H9 (cell line): ENCODE measurements at regions not wholly inside any gene's neighbourhood (a gene's known extent, or its start where the extent isn't known, plus 50 kb on each side); places are given as distances from the start of the nearest gene placed in this dataset.

Experiments used
- DNase-seq: peaks from one replicate; pipeline ENCODE4 v3.0.0-alpha.2; 2017
- H2AFZ ChIP-seq: one replicate; pipeline ENCODE4 v1.6.1; 2013; ENCODE audit warnings: mild to moderate bottlenecking, low read length, control low read depth, moderate library complexity
- H2AK5ac ChIP-seq: 2 replicates; pipeline ENCODE4 v1.6.1; 2013; ENCODE audit warnings: low read length, control low read depth, mixed read lengths; ENCODE audit not compliant: insufficient read length
- H2BK120ac ChIP-seq: one replicate; pipeline ENCODE4 v1.6.1; 2013; ENCODE audit warnings: low read depth, mild to moderate bottlenecking, low read length, control low read depth, inconsistent platforms; ENCODE audit not compliant: poor library complexity, severe bottlenecking
- H2BK12ac ChIP-seq: 2 replicates; pipeline ENCODE4 v1.6.1; 2013; ENCODE audit warnings: low read length, control low read depth, mixed read lengths, low read depth; ENCODE audit not compliant: insufficient read length
- H2BK15ac ChIP-seq: 2 replicates; pipeline ENCODE4 v1.6.1; 2013; ENCODE audit warnings: low read depth, low read length, control low read depth
- H2BK20ac ChIP-seq: one replicate; pipeline ENCODE4 v1.6.1; 2013; ENCODE audit warnings: low read depth, mild to moderate bottlenecking, low read length, control low read depth, inconsistent platforms; ENCODE audit not compliant: poor library complexity, severe bottlenecking
- H2BK5ac ChIP-seq: 2 replicates; pipeline ENCODE4 v1.6.1; 2013; ENCODE audit warnings: low read length, control low read depth, mixed read lengths; ENCODE audit not compliant: insufficient read length
- H3K14ac ChIP-seq: 2 replicates; pipeline ENCODE4 v1.6.1; 2013; ENCODE audit warnings: low read length, control low read depth; ENCODE audit not compliant: insufficient read depth
- H3K18ac ChIP-seq: 2 replicates; pipeline ENCODE4 v1.6.1; 2013; ENCODE audit warnings: low read depth, mild to moderate bottlenecking, mixed read lengths, low read length, control low read depth; ENCODE audit not compliant: insufficient read length
- H3K23ac ChIP-seq: 2 replicates; pipeline ENCODE4 v1.6.1; 2013; ENCODE audit warnings: low read length, control low read depth, mixed read lengths, low read depth; ENCODE audit not compliant: insufficient read length
- H3K23me2 ChIP-seq: 2 replicates; pipeline ENCODE4 v1.6.1; 2013; ENCODE audit warnings: low read depth, mild to moderate bottlenecking, mixed read lengths, low read length, control low read depth; ENCODE audit not compliant: insufficient read length, poor library complexity, severe bottlenecking
- H3K27ac ChIP-seq: 2 replicates; pipeline ENCODE4 v1.5.1; 2013; ENCODE audit warnings: low read length, control low read depth, mixed read lengths, low read depth; ENCODE audit not compliant: insufficient read length
- H3K27me3 ChIP-seq: 2 replicates; pipeline ENCODE4 v1.6.1; 2013; ENCODE audit warnings: low read length, control low read depth, inconsistent platforms; ENCODE audit not compliant: insufficient read depth
- H3K4ac ChIP-seq: 2 replicates; pipeline ENCODE4 v1.6.1; 2013; ENCODE audit warnings: low read depth, mild to moderate bottlenecking, control low read depth, inconsistent platforms, low read length, moderate library complexity
- H3K4me1 ChIP-seq: 2 replicates; pipeline ENCODE4 v1.6.1; 2013; ENCODE audit warnings: low read length, control low read depth, inconsistent platforms; ENCODE audit not compliant: insufficient read depth
- H3K4me2 ChIP-seq: 2 replicates; pipeline ENCODE4 v1.6.1; 2013; ENCODE audit warnings: low read length, control low read depth, mixed read lengths; ENCODE audit not compliant: insufficient read length, insufficient read depth
- H3K56ac ChIP-seq: 2 replicates; pipeline ENCODE4 v1.6.1; 2013; ENCODE audit warnings: low read depth, mild to moderate bottlenecking, mixed read lengths, low read length, control low read depth; ENCODE audit not compliant: insufficient read length
- H3K79me1 ChIP-seq: 2 replicates; pipeline ENCODE4 v1.6.1; 2013; ENCODE audit warnings: low read depth, mild to moderate bottlenecking, moderate library complexity, low read length, control low read depth, inconsistent platforms; ENCODE audit not compliant: insufficient read depth, poor library complexity, severe bottlenecking
- H3K79me2 ChIP-seq: 2 replicates; pipeline ENCODE4 v1.6.1; 2013; ENCODE audit warnings: low read length, control low read depth, inconsistent platforms; ENCODE audit not compliant: insufficient read depth
- H3K9ac ChIP-seq: 2 replicates; pipeline ENCODE4 v1.6.1; 2013; ENCODE audit warnings: low read length, control low read depth, mixed read lengths; ENCODE audit not compliant: insufficient read length; ENCODE audit errors: extremely low read depth
- H3K9me3 ChIP-seq: one replicate; pipeline ENCODE4 v1.6.1; 2013; ENCODE audit warnings: low read depth, low read length, inconsistent platforms; ENCODE audit not compliant: control insufficient read depth
- H3T11ph ChIP-seq: one replicate; pipeline ENCODE4 v1.6.1; 2013; ENCODE audit warnings: mild to moderate bottlenecking, low read length, control low read depth, inconsistent platforms
- H4K20me1 ChIP-seq: one replicate; pipeline ENCODE4 v1.6.1; 2013; ENCODE audit not compliant: control insufficient read depth, insufficient read length, insufficient read depth
- H4K5ac ChIP-seq: 2 replicates; pipeline ENCODE4 v1.6.1; 2013; ENCODE audit warnings: low read depth, mild to moderate bottlenecking, mixed read lengths, low read length, control low read depth; ENCODE audit not compliant: insufficient read length
- H4K8ac ChIP-seq: replicated peaks from 2 replicates; pipeline ENCODE4 v1.6.1; 2013; ENCODE audit warnings: low read length, control low read depth, mixed read lengths, low read depth; ENCODE audit not compliant: insufficient read length
- H4K91ac ChIP-seq: 2 replicates; pipeline ENCODE4 v1.6.1; 2013; ENCODE audit warnings: low read depth, mild to moderate bottlenecking, moderate library complexity, mixed read lengths, low read length, control low read depth; ENCODE audit not compliant: insufficient read length
- H3K27ac Mint-ChIP-seq, 3 experiments: 2 replicates in 2 of 3; 3 replicates in 1 of 3; pipeline ENCODE4 v1.8.0; 2020 to 2021; ENCODE audit warnings: mixed read lengths in 3 of 3, mild to moderate bottlenecking in 1 of 3, moderate library complexity in 1 of 3
- H3K27me3 Mint-ChIP-seq: 2 replicates; pipeline ENCODE4 v1.8.0; 2021; ENCODE audit warnings: low read depth, mild to moderate bottlenecking, moderate library complexity, mixed read lengths
- H3K36me3 Mint-ChIP-seq, 3 experiments: 2 replicates in 2 of 3; 3 replicates in 1 of 3; pipeline ENCODE4 v1.8.0; 2020 to 2021; ENCODE audit warnings: low read depth in 3 of 3, mixed read lengths in 3 of 3; ENCODE audit not compliant: insufficient read depth in 1 of 3
- H3K4me1 Mint-ChIP-seq, 2 experiments: 2 replicates each; pipeline ENCODE4 v1.8.0; 2020; ENCODE audit warnings: mixed read lengths in 2 of 2
- H3K4me3 Mint-ChIP-seq, 2 experiments: 2 replicates in 1 of 2; 3 replicates in 1 of 2; pipeline ENCODE4 v1.8.0; 2020 to 2021; ENCODE audit warnings: mild to moderate bottlenecking in 2 of 2, mixed read lengths in 2 of 2, moderate library complexity in 1 of 2
- H3K9me3 Mint-ChIP-seq, 2 experiments: 2 replicates in 1 of 2; 3 replicates in 1 of 2; pipeline ENCODE4 v1.8.0; 2020; ENCODE audit warnings: mild to moderate bottlenecking in 2 of 2, mixed read lengths in 2 of 2, moderate library complexity in 1 of 2
- CTCF ChIP-seq: fragments of 200-600 bp; sonication (generic); conservative IDR thresholded peaks from 3 replicates; pipeline ENCODE4 v1.8.0; 2021; ENCODE audit warnings: antibody characterized with exemption, mild to moderate bottlenecking
- WGBS: extraction: QIAGEN DNeasy Blood & Tissue Kit; methylation state at CpG from one replicate; pipeline ENCODE4 v1.1.7; 2013; ENCODE audit warnings: missing lambda C conversion rate, low lambda C conversion rate, mixed read lengths; ENCODE audit not compliant: insufficient read length; ENCODE audit errors: extremely low coverage; 5-methylcytosine and 5-hydroxymethylcytosine counted together

- no peak overlapping the region for H3K4me2 ChIP-seq
- no peak overlapping the region for H3K27ac ChIP-seq
- H3K9me3 ChIP-seq = no peaks in the 10 kb centered on the region
- no peak overlapping the region for H3K14ac ChIP-seq
- Mint-ChIP-seq H3K27ac (no peak overlapping the region), H3K36me3 (no peaks in the 10 kb centered on the region), H3K4me3 (no peak overlapping the region), H3K4me1 (peaks cover 0 to 3% of the 10 kb centered on the region in 2 experiments; a peak in 2 of 4 replicates), H3K27me3 (no peaks in the 10 kb centered on the region), H3K9me3 (no peaks in the 10 kb centered on the region; a peak in 1 of 5 replicates)
- no peak overlapping the region for H2BK15ac ChIP-seq
- no peak overlapping the region for H3K9ac ChIP-seq
- H3K79me2 ChIP-seq = no peaks in the 10 kb centered on the region
- H2BK20ac ChIP-seq = no peak overlapping the region
- H3T11ph ChIP-seq = no peak overlapping the region
- H4K5ac ChIP-seq = no peak overlapping the region
- H3K18ac ChIP-seq = no peak overlapping the region
- no peak overlapping the region for H3K23ac ChIP-seq
- H3K4ac ChIP-seq = no peak overlapping the region
- H3K23me2 ChIP-seq = no peaks in the 10 kb centered on the region
- no peak overlapping the region for H2BK120ac ChIP-seq
- no peaks in the 10 kb centered on the region for H3K4me1 ChIP-seq
- no peak for TF ChIP-seq CTCF
- H4K8ac ChIP-seq = no peak overlapping the region
- no peak overlapping the region for H2AK5ac ChIP-seq
- H3K56ac ChIP-seq = no peak overlapping the region
- no peaks in the 10 kb centered on the region for H3K27me3 ChIP-seq
- no peak overlapping the region for H4K91ac ChIP-seq
- H3K79me1 ChIP-seq = no peaks in the 10 kb centered on the region
- no peak for DNase-seq
- no peaks in the 10 kb centered on the region for H4K20me1 ChIP-seq
- no peak overlapping the region for H2AFZ ChIP-seq
- H2BK12ac ChIP-seq = no peak overlapping the region
- no peak overlapping the region for H2BK5ac ChIP-seq
- no CpG with 5 or more reads among the region's 2 CpGs for WGBS
Measured at GRCh38 chr4:96670381-96670780, 830.5 kb downstream of the PDHA2 start.
